ENCODE measurements at regions not wholly inside any gene's neighbourhood (a gene's known extent, or its start where the extent isn't known, plus 50 kb on each side); places are given as distances from the start of the nearest gene placed in this dataset.
A peak's percentile ranks its signal among the peaks of the same experiment; 100 is the strongest.

DNA sequence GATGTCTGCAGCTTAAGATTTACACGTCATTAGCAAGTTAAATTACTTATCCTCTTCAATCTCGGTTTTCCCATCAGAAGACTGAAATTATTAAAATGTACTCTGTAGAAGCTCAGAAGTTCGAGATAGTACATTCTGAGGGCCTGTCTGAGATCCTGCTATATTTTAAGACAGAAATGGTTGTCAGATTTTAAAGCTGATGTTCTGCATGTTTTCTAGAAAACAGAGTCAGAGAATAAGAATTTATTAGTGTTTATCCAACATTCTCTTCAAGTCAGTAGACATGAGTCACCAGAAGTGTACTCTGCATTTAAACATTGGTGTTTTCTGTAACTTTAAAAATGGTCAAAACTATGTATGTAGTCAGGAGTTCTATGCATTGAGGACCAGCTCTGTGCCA, 155.2 kb upstream of the MYOCD start:
- TF ChIP-seq, protein P1, sequence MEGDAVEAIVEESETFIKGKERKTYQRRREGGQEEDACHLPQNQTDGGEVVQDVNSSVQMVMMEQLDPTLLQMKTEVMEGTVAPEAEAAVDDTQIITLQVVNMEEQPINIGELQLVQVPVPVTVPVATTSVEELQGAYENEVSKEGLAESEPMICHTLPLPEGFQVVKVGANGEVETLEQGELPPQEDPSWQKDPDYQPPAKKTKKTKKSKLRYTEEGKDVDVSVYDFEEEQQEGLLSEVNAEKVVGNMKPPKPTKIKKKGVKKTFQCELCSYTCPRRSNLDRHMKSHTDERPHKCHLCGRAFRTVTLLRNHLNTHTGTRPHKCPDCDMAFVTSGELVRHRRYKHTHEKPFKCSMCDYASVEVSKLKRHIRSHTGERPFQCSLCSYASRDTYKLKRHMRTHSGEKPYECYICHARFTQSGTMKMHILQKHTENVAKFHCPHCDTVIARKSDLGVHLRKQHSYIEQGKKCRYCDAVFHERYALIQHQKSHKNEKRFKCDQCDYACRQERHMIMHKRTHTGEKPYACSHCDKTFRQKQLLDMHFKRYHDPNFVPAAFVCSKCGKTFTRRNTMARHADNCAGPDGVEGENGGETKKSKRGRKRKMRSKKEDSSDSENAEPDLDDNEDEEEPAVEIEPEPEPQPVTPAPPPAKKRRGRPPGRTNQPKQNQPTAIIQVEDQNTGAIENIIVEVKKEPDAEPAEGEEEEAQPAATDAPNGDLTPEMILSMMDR (IDR thresholded peaks at IDR 0.05; ENCODE audit: insufficient read depth, low read depth, low read length, missing control alignments): no peak
- H3K4me3 ChIP-seq (ENCODE audit: low read length): no peak overlapping the region
- DNase-seq (ENCODE audit: low read depth): no peak

GRCh38 chr17:12512694-12513355, 152.9 kb upstream of the MYOCD start:
- H3K4me3 ChIP-seq (ENCODE audit: low read length): no peak overlapping the region
- DNase-seq (ENCODE audit: low read depth): no peak
- TF ChIP-seq, protein P1 (IDR thresholded peaks at IDR 0.05; ENCODE audit: insufficient read depth, low read depth, low read length, missing control alignments): no peak

- no peak overlapping the region for H3K4me3 ChIP-seq (ENCODE audit: low read length)
- TF ChIP-seq, protein P1 (IDR thresholded peaks at IDR 0.05; ENCODE audit: insufficient read depth, low read depth, low read length, missing control alignments): no peak
- no peak for DNase-seq (ENCODE audit: low read depth)
Measured at GRCh38 chr17:12514596-12514995, 151.1 kb upstream of the MYOCD start.

GRCh38 chr17:12519956-12520594, 145.6 kb upstream of the MYOCD start:
- DNase-seq (ENCODE audit: low read depth): no peak
- TF ChIP-seq, protein P1 (IDR thresholded peaks at IDR 0.05; ENCODE audit: insufficient read depth, low read depth, low read length, missing control alignments): no peak
- no peak overlapping the region for H3K4me3 ChIP-seq (ENCODE audit: low read length)

DNA sequence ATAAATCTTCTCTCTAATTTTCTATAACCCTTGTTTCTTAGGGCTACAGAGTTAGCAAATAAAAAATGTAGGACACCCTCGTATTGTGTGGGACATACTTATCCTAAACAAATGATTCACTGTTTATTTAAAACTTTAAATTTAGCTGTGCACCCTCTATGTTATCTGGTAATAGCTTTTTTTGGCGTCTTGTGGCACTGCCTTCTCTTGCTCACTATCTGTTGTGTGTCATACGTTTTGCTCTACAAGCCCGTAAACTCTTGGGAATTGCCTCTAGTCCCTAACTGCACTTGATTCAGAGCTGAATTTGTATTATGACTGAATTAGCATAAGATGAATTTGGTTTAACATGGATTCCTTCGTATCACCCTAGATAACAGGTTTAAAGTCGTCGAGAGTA, 144.3 kb upstream of the MYOCD start:
- TF ChIP-seq, protein P1 (IDR thresholded peaks at IDR 0.05; ENCODE audit: insufficient read depth, low read depth, low read length, missing control alignments): no peak
- DNase-seq (ENCODE audit: low read depth): no peak
- no peak overlapping the region for H3K4me3 ChIP-seq (ENCODE audit: low read length)

- no peak overlapping the region for H3K4me3 ChIP-seq (ENCODE audit: low read length)
- no peak for DNase-seq (ENCODE audit: low read depth)
- TF ChIP-seq, protein P1 (IDR thresholded peaks at IDR 0.05; ENCODE audit: insufficient read depth, low read depth, low read length, missing control alignments): no peak
Measured at GRCh38 chr17:12522336-12522735, 143.4 kb upstream of the MYOCD start.

- TF ChIP-seq, protein P1 (IDR thresholded peaks at IDR 0.05; ENCODE audit: insufficient read depth, low read depth, low read length, missing control alignments): no peak
- H3K4me3 ChIP-seq (ENCODE audit: low read length): no peak overlapping the region
- peak; percentile 47 for DNase-seq (ENCODE audit: low read depth)
Measured at GRCh38 chr17:12522743-12523183, 142.9 kb upstream of the MYOCD start.

Measured in epithelial cell of esophagus (primary cell).